ENCODE measurements at regions not wholly inside any gene's neighbourhood (a gene's known extent, or its start where the extent isn't known, plus 50 kb on each side); places are given as distances from the start of the nearest gene placed in this dataset.

DNA sequence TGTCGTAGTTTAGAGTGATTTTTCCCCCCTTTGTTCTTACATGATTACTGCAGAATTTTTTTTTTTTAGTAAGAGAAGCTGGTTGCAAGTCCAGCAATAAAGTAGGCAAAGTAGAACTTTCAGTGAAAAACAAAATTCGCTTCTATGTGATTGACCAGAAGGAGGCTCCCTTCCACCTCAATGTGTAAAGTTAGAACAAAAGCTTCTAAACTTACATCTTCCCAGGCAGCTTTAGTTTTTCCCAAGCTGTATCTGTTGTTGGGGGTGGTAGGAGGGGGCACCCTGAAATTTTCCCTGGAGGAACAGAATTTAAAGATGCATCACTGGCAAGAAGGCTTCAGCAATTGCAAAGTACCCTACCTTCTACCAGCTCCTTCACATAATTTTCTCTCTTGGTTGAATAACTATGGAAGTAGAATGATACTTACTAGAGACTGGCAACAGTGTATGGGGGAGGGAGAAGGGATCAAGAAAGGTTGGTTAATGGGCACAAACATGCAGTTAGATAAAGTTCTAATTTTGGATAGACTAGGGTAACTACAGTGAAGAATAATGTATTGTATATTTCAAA, 87.3 kb upstream of the E2F7 start:
- Histone ChIP-seq H3K27me3 (ENCODE audit: insufficient read depth, low read length) (no peaks in the 10 kb centered on the region), H3K4me3 (ENCODE audit: low read depth, low read length) (no peak overlapping the region), H3K79me2 (ENCODE audit: control insufficient read depth, insufficient read depth, low read length, unreplicated experiment) (no peaks in the 10 kb centered on the region), H3K4me1 (ENCODE audit: control insufficient read depth, insufficient read depth, low read length, unreplicated experiment) (no peaks in the 10 kb centered on the region), H2AFZ (ENCODE audit: low read length, unreplicated experiment) (no peak overlapping the region), H3K36me3 (ENCODE audit: insufficient read depth, low read length) (no peaks in the 10 kb centered on the region), H3K27ac (ENCODE audit: low read depth, low read length) (no peak overlapping the region)

DNA sequence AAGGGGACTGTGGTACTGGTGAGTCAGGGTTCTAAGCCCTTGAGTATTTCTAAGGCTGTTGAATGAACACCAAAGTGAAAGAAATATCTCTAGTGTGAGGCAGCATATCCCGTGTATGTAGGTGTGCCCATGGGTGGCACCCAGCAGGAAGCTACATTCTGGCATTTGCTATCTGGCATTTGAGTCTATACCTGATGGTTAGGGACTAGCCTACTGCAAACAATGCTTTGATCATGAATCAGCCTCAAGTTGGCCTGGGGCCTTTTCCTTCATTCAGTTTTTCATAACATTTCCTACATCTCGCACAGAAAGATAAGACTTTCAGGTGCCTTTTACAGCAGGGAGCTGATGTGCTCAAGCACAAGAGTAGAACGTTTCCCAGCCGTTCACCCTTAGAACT, 85.7 kb upstream of the E2F7 start:
- no peaks in the 10 kb centered on the region for H3K36me3 ChIP-seq (ENCODE audit: insufficient read depth, low read length)
- no peak overlapping the region for H3K4me3 ChIP-seq (ENCODE audit: low read depth, low read length)
- H3K27ac ChIP-seq (ENCODE audit: low read depth, low read length), result no peak overlapping the region
- no peak overlapping the region for H2AFZ ChIP-seq (ENCODE audit: low read length, unreplicated experiment)
- H3K79me2 ChIP-seq (ENCODE audit: control insufficient read depth, insufficient read depth, low read length, unreplicated experiment), result no peaks in the 10 kb centered on the region
- H3K27me3 ChIP-seq (ENCODE audit: insufficient read depth, low read length), result no peaks in the 10 kb centered on the region
- no peaks in the 10 kb centered on the region for H3K4me1 ChIP-seq (ENCODE audit: control insufficient read depth, insufficient read depth, low read length, unreplicated experiment)

- H3K27ac ChIP-seq (ENCODE audit: low read depth, low read length), result no peak overlapping the region
- no peaks in the 10 kb centered on the region for H3K27me3 ChIP-seq (ENCODE audit: insufficient read depth, low read length)
- no peak overlapping the region for H2AFZ ChIP-seq (ENCODE audit: low read length, unreplicated experiment)
- no peaks in the 10 kb centered on the region for H3K79me2 ChIP-seq (ENCODE audit: control insufficient read depth, insufficient read depth, low read length, unreplicated experiment)
- H3K4me3 ChIP-seq (ENCODE audit: low read depth, low read length), result no peak overlapping the region
- no peaks in the 10 kb centered on the region for H3K36me3 ChIP-seq (ENCODE audit: insufficient read depth, low read length)
- H3K4me1 ChIP-seq (ENCODE audit: control insufficient read depth, insufficient read depth, low read length, unreplicated experiment), result peaks cover 14% of the 10 kb centered on the region
Measured at GRCh38 chr12:77133566-77133965, 68.2 kb upstream of the E2F7 start.

DNA sequence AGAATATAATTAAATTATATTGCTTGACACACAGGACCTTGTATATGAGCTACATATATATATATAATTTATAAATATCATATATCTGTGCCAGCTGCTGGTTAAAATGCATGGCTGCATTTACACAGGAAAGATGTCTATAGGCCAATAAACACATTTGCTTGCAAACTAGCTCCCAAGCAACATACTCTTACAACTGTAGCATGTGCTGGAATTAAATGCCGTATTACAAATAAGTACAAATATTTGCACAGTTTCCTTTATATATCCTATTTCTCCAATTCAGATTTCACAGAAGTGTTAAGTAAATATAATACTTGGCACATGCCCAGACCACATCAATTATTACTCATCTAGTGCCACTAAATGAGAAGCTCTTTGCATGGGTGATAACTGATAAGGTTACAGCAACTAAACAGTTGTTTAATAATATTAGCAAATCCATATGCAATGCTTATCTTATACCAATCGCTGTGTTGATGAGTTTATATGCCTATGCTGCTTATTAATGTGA, 66.7 kb upstream of the E2F7 start:
- H2AFZ ChIP-seq (ENCODE audit: low read length, unreplicated experiment), result no peak overlapping the region
- H3K4me1 ChIP-seq (ENCODE audit: control insufficient read depth, insufficient read depth, low read length, unreplicated experiment), result peaks cover 14% of the 10 kb centered on the region
- no peak overlapping the region for H3K4me3 ChIP-seq (ENCODE audit: low read depth, low read length)
- no peaks in the 10 kb centered on the region for H3K79me2 ChIP-seq (ENCODE audit: control insufficient read depth, insufficient read depth, low read length, unreplicated experiment)
- no peaks in the 10 kb centered on the region for H3K27me3 ChIP-seq (ENCODE audit: insufficient read depth, low read length)
- no peaks in the 10 kb centered on the region for H3K36me3 ChIP-seq (ENCODE audit: insufficient read depth, low read length)
- no peak overlapping the region for H3K27ac ChIP-seq (ENCODE audit: low read depth, low read length)

DNA sequence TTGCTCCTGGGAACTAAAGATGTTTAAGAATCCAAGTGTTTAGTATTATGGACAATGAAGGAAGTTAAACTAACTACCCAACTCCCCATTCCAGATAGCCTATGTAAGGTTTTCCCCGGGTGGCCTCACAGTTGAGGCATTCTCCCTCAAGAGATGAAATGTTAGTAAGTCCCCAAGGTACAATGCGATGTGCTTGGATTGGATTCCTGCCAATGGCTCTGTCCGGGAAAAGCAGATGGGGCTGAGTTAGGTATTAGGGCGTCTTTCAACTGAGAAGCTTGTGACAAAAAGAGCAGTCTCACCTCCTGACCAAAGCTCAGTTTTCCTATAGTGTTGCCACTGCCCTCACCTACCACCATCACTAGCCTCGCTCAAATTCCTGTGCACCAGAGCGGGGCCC, 64.8 kb upstream of the E2F7 start:
- Histone ChIP-seq H3K4me3 (ENCODE audit: low read depth, low read length) (peak overlapping the region; percentile 10; the same call in 1 of the 2 replicates), H3K27ac (ENCODE audit: low read depth, low read length) (no peak overlapping the region), H3K4me1 (ENCODE audit: control insufficient read depth, insufficient read depth, low read length, unreplicated experiment) (peaks cover 16% of the 10 kb centered on the region), H3K27me3 (ENCODE audit: insufficient read depth, low read length) (no peaks in the 10 kb centered on the region), H2AFZ (ENCODE audit: low read length, unreplicated experiment) (no peak overlapping the region), H3K79me2 (ENCODE audit: control insufficient read depth, insufficient read depth, low read length, unreplicated experiment) (no peaks in the 10 kb centered on the region), H3K36me3 (ENCODE audit: insufficient read depth, low read length) (no peaks in the 10 kb centered on the region)

GRCh38 chr12:77124767-77125166, 59.4 kb upstream of the E2F7 start:
- Histone ChIP-seq H3K79me2 (ENCODE audit: control insufficient read depth, insufficient read depth, low read length, unreplicated experiment) (no peaks in the 10 kb centered on the region), H3K4me3 (ENCODE audit: low read depth, low read length) (no peak overlapping the region), H3K27ac (ENCODE audit: low read depth, low read length) (peak overlapping the region; percentile 95), H3K27me3 (ENCODE audit: insufficient read depth, low read length) (no peaks in the 10 kb centered on the region), H3K4me1 (ENCODE audit: control insufficient read depth, insufficient read depth, low read length, unreplicated experiment) (peaks cover 54% of the 10 kb centered on the region), H3K36me3 (ENCODE audit: insufficient read depth, low read length) (no peaks in the 10 kb centered on the region), H2AFZ (ENCODE audit: low read length, unreplicated experiment) (no peak overlapping the region)

GRCh38 chr12:77122661-77123060, 57.3 kb upstream of the E2F7 start:
- Histone ChIP-seq H3K4me1 (ENCODE audit: control insufficient read depth, insufficient read depth, low read length, unreplicated experiment) (peaks cover 71% of the 10 kb centered on the region), H3K27me3 (ENCODE audit: insufficient read depth, low read length) (no peaks in the 10 kb centered on the region), H3K79me2 (ENCODE audit: control insufficient read depth, insufficient read depth, low read length, unreplicated experiment) (no peaks in the 10 kb centered on the region), H3K4me3 (ENCODE audit: low read depth, low read length) (no peak overlapping the region), H3K27ac (ENCODE audit: low read depth, low read length) (peak overlapping the region; percentile 95), H3K36me3 (ENCODE audit: insufficient read depth, low read length) (no peaks in the 10 kb centered on the region), H2AFZ (ENCODE audit: low read length, unreplicated experiment) (no peak overlapping the region)

DNA sequence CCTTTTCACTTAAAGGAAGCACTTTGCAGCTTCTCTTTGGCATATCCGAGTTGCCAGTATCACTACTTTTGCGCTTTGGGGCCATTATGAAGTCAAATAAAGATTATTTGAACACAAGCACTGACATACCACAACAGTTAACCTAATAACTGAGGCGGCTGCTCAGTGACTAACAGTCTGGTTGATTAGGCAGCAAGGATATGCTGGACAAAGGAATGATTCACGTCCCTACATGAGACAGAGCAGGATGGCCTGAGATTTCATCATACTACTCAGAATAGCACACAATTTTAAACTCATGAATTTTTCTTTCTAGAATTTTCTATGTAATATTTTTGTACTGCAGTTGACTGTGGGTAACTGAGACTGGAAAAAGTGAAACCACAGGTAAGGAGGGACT, 56.9 kb upstream of the E2F7 start:
- H3K4me3 ChIP-seq (ENCODE audit: low read depth, low read length), result peak overlapping the region; percentile 30; the same call in 1 of the 2 replicates
- H3K79me2 ChIP-seq (ENCODE audit: control insufficient read depth, insufficient read depth, low read length, unreplicated experiment), result no peaks in the 10 kb centered on the region
- H3K27me3 ChIP-seq (ENCODE audit: insufficient read depth, low read length), result no peaks in the 10 kb centered on the region
- H2AFZ ChIP-seq (ENCODE audit: low read length, unreplicated experiment), result no peak overlapping the region
- H3K36me3 ChIP-seq (ENCODE audit: insufficient read depth, low read length), result no peaks in the 10 kb centered on the region
- peak overlapping the region; percentile 95 for H3K27ac ChIP-seq (ENCODE audit: low read depth, low read length)
- peaks cover 74% of the 10 kb centered on the region for H3K4me1 ChIP-seq (ENCODE audit: control insufficient read depth, insufficient read depth, low read length, unreplicated experiment)

DNA sequence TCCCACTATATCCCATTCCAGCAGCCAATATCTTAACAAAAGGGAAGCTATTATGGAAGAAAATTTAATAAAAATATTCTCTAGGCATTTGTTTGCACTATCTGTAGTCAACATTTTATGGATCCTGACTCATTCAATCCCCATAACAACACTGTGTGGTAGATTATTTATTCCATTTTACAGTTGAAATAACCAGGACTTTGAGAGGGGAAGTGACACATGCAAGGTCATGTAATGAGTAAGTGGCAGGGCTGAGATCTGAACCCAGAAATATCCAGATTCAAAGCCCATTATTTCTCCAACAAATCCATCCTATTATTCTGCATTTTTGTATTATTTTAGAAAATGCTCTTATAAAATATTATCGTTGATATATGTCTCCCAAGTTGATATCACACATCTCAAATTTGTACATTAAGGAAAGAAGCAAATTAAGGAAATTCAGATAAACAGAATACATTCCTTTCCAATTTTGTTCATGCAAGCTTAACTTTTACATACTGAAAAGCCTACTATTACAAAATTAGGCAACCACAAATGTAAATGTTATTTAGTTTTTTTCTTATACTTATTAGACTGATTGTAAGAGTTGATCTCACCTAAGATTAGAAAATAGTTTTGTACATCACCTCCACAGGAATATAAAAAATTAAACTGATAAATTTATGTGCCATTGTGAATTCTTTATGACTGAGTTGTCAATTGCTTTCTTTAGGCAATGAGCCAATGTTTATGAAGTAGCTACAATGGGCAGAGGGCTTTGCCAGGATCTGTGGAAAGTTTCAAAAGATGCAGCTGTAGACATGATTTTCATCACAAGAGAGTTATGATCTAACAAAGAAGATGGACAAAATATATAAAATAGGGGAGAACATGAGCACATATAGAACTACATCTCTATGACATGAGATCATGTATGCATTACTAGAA, 55.1 kb upstream of the E2F7 start:
- H3K27ac ChIP-seq (ENCODE audit: low read depth, low read length), result peak overlapping the region; percentile 95
- peaks cover 92% of the 10 kb centered on the region for H3K4me1 ChIP-seq (ENCODE audit: control insufficient read depth, insufficient read depth, low read length, unreplicated experiment)
- H3K36me3 ChIP-seq (ENCODE audit: insufficient read depth, low read length), result no peaks in the 10 kb centered on the region
- H3K79me2 ChIP-seq (ENCODE audit: control insufficient read depth, insufficient read depth, low read length, unreplicated experiment), result no peaks in the 10 kb centered on the region
- no peak overlapping the region for H2AFZ ChIP-seq (ENCODE audit: low read length, unreplicated experiment)
- H3K27me3 ChIP-seq (ENCODE audit: insufficient read depth, low read length), result no peaks in the 10 kb centered on the region
- H3K4me3 ChIP-seq (ENCODE audit: low read depth, low read length), result peak overlapping the region; percentile 11; the same call in 1 of the 2 replicates

GRCh38 chr12:77118696-77119095, 53.3 kb upstream of the E2F7 start:
- peak overlapping the region; percentile 95 for H3K27ac ChIP-seq (ENCODE audit: low read depth, low read length)
- H2AFZ ChIP-seq (ENCODE audit: low read length, unreplicated experiment), result peak overlapping the region; percentile 2
- H3K4me3 ChIP-seq (ENCODE audit: low read depth, low read length), result no peak overlapping the region
- H3K36me3 ChIP-seq (ENCODE audit: insufficient read depth, low read length), result no peaks in the 10 kb centered on the region
- H3K79me2 ChIP-seq (ENCODE audit: control insufficient read depth, insufficient read depth, low read length, unreplicated experiment), result no peaks in the 10 kb centered on the region
- H3K27me3 ChIP-seq (ENCODE audit: insufficient read depth, low read length), result no peaks in the 10 kb centered on the region
- peaks cover 87% of the 10 kb centered on the region for H3K4me1 ChIP-seq (ENCODE audit: control insufficient read depth, insufficient read depth, low read length, unreplicated experiment)
